HEK293T (cell line): ENCODE measurements at regions not wholly inside any gene's neighbourhood (a gene's known extent, or its start where the extent isn't known, plus 50 kb on each side); places are given as distances from the start of the nearest gene placed in this dataset.

Source experiments
- CTCF ChIA-PET: fragments of 350-600 bp; formaldehyde crosslinking; extraction: SDS; loops from one replicate; lab custom pipeline; 2021; ENCODE audit warnings: antibody characterized with exemption, inconsistent platforms; lab: Yijun Ruan, JAX
- POLR2A ChIA-PET: fragments of 350-600 bp; formaldehyde crosslinking; extraction: SDS; loops from one replicate; lab custom pipeline; 2020; ENCODE audit warnings: antibody characterized with exemption, inconsistent platforms; lab: Yijun Ruan, JAX
- DNase-seq: peaks from one replicate; pipeline ENCODE4 v3.0.0; 2012; ENCODE audit warnings: mixed read lengths; ENCODE audit errors: extremely low spot score
- ARNT ChIP-seq: fragments of 450-650 bp; IDR thresholded peaks from 2 replicates; pipeline ENCODE4 v1.6.1; 2017; ENCODE audit warnings: mild to moderate bottlenecking
- BHLHE40 ChIP-seq: fragments of 450-650 bp; IDR thresholded peaks from 2 replicates; pipeline ENCODE4 v1.6.1; 2016; ENCODE audit warnings: mild to moderate bottlenecking, moderate library complexity, borderline replicate concordance
- CTBP1 ChIP-seq: fragments of 450-650 bp; IDR thresholded peaks from 2 replicates; pipeline ENCODE4 v1.6.1; 2016; ENCODE audit warnings: borderline replicate concordance
- ELF4 ChIP-seq: fragments of 450-650 bp; IDR thresholded peaks from 2 replicates; pipeline ENCODE4 v1.6.1; 2017; ENCODE audit warnings: antibody characterized with exemption
- FOXA1 ChIP-seq: fragments of 450-650 bp; IDR thresholded peaks from 2 replicates; pipeline ENCODE4 v1.6.1; 2016; ENCODE audit warnings: mild to moderate bottlenecking
- FOXK2 ChIP-seq: fragments of 450-650 bp; IDR thresholded peaks from 2 replicates; pipeline ENCODE4 v1.6.1; 2016; ENCODE audit warnings: mild to moderate bottlenecking
- FOXM1 ChIP-seq: fragments of 450-650 bp; IDR thresholded peaks from 2 replicates; pipeline ENCODE4 v1.6.1; 2017; ENCODE audit warnings: mild to moderate bottlenecking, borderline replicate concordance
- HDGF ChIP-seq: fragments of 450-650 bp; IDR thresholded peaks from 2 replicates; pipeline ENCODE4 v1.6.1; 2017; ENCODE audit warnings: antibody characterized with exemption, borderline replicate concordance
- L3MBTL2 ChIP-seq: fragments of 450-650 bp; conservative IDR thresholded peaks from 2 replicates; pipeline ENCODE4 v1.6.1; 2016; ENCODE audit warnings: mild to moderate bottlenecking
- LEF1 ChIP-seq: fragments of 450-650 bp; IDR thresholded peaks from 2 replicates; pipeline ENCODE4 v1.6.1; 2017; ENCODE audit warnings: mild to moderate bottlenecking, borderline replicate concordance
- NFRKB ChIP-seq: fragments of 450-650 bp; IDR thresholded peaks from 2 replicates; pipeline ENCODE4 v1.6.1; 2016; ENCODE audit warnings: mild to moderate bottlenecking, moderate library complexity
- PKNOX1 ChIP-seq: fragments of 450-650 bp; IDR thresholded peaks from 2 replicates; pipeline ENCODE4 v1.6.1; 2016
- SP1 ChIP-seq: fragments of 450-650 bp; IDR thresholded peaks from 2 replicates; pipeline ENCODE4 v1.6.1; 2017
- SUZ12 ChIP-seq: fragments of 450-650 bp; IDR thresholded peaks from 2 replicates; pipeline ENCODE4 v1.6.1; 2016; ENCODE audit warnings: mild to moderate bottlenecking
- TARDBP ChIP-seq: fragments of 450-650 bp; IDR thresholded peaks from 2 replicates; pipeline ENCODE4 v1.6.1; 2016
- ZNF384 ChIP-seq: fragments of 450-650 bp; IDR thresholded peaks from 2 replicates; pipeline ENCODE4 v1.6.1; 2016

GRCh38 chr4:136461533-136461932, 1070.8 kb downstream of the PCDH18 start:
- POLR2A ChIA-PET = no interaction called here
- no peak for DNase-seq
- CTCF ChIA-PET = no interaction called here
- no peak for TF ChIP-seq SP1
- no peak for TF ChIP-seq ARNT
- TF ChIP-seq SUZ12 = no peak
- no peak for TF ChIP-seq CTBP1
- TF ChIP-seq LEF1 = no peak
- no peak for TF ChIP-seq NFRKB
- no peak for TF ChIP-seq TARDBP
- TF ChIP-seq ZNF384 = no peak
- TF ChIP-seq BHLHE40 = no peak
- TF ChIP-seq ELF4 = no peak
- no peak for TF ChIP-seq PKNOX1
- TF ChIP-seq FOXA1 = no peak
- TF ChIP-seq L3MBTL2 = no peak
- no peak for TF ChIP-seq FOXM1

GRCh38 chr4:136458326-136458725, 1074.0 kb downstream of the PCDH18 start:
- CTCF ChIA-PET = no interaction called here
- DNase-seq = no peak
- TF ChIP-seq LEF1 = no peak
- POLR2A ChIA-PET = no interaction called here

- DNase-seq = no peak
- POLR2A ChIA-PET = no interaction called here
- TF ChIP-seq ARNT (no peak), LEF1 (no peak), SP1 (no peak), NFRKB (no peak)
- CTCF ChIA-PET = no interaction called here
Observed at GRCh38 chr4:136457577-136457976, 1074.7 kb downstream of the PCDH18 start.

GRCh38 chr4:136457004-136457403, 1075.3 kb downstream of the PCDH18 start:
- no peak for DNase-seq
- TF ChIP-seq BHLHE40 = no peak
- TF ChIP-seq TARDBP = no peak
- no peak for TF ChIP-seq ELF4
- TF ChIP-seq HDGF = no peak
- TF ChIP-seq SP1 = no peak
- TF ChIP-seq LEF1 = no peak
- no peak for TF ChIP-seq FOXM1
- no peak for TF ChIP-seq FOXA1
- no peak for TF ChIP-seq NFRKB
- no peak for TF ChIP-seq L3MBTL2
- no peak for TF ChIP-seq CTBP1
- TF ChIP-seq FOXK2 = no peak
- TF ChIP-seq ZNF384 = no peak
- ChIA-PET POLR2A (no interaction called here), CTCF (no interaction called here)

GRCh38 chr4:136443006-136443405, 1089.3 kb downstream of the PCDH18 start:
- POLR2A ChIA-PET = no interaction called here
- DNase-seq = no peak
- CTCF ChIA-PET = interaction anchor here (0.6 kb wide), 1 partner anchor 27 kb away, joined by 3 read pairs; no protein-coding TSS in a partner anchor
- TF ChIP-seq FOXK2 = no peak
- no peak for TF ChIP-seq FOXM1
- no peak for TF ChIP-seq HDGF
- TF ChIP-seq SUZ12 = no peak
- no peak for TF ChIP-seq ZNF384
- no peak for TF ChIP-seq SP1
- TF ChIP-seq LEF1 = no peak

- ChIA-PET POLR2A (no interaction called here), CTCF (interaction anchor here (0.6 kb wide), 1 partner anchor 27 kb away, joined by 3 read pairs; no protein-coding TSS in a partner anchor)
- no peak for DNase-seq
- TF ChIP-seq BHLHE40 (no peak), FOXA1 (no peak), FOXM1 (no peak), NFRKB (no peak), SUZ12 (no peak), CTBP1 (no peak), PKNOX1 (no peak), FOXK2 (no peak), L3MBTL2 (no peak), ELF4 (no peak), TARDBP (no peak), LEF1 (no peak)
Observed at GRCh38 chr4:136442447-136442846, 1089.8 kb downstream of the PCDH18 start.

GRCh38 chr4:136441629-136442282, 1090.5 kb downstream of the PCDH18 start:
- CTCF ChIA-PET = no interaction called here
- POLR2A ChIA-PET = no interaction called here
- TF ChIP-seq CTBP1 (no peak), PKNOX1 (no peak)
- DNase-seq = no peak
